ENCODE measurements at regions not wholly inside any gene's neighbourhood (a gene's known extent, or its start where the extent isn't known, plus 50 kb on each side); places are given as distances from the start of the nearest gene placed in this dataset.
"Not testable (repeated sequence)": the region's sequence is repeated elsewhere in the genome, so short reads cannot be mapped to it uniquely, and the experiment has no call there.

DNA sequence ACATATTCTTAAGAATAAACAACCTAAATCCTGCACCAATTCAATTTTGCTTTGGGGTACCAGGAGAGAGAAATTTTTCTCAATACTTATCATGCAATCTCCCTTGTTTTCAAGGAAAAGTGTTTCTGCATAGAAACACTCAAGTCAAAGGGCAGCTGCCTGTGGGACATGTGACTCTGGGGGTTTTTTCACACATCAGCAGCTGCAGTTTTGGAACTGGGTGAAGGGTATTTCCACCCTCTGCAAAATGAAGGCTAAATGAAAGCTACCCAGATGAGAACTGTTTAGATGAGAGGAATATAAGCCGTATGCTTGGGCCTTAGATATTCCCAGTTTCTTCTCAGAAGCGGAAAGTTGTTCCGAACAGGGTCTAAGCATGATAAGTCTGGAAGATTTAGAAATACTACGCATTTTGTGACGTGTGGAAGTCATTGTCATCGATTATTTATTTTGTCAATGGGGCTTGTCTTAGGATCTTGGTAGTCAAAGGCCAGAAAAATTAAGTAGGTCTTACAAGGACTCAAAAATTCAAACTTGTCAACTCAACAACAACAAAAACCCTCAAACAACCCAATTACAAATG, 64.3 kb upstream of the BOD1 start:
- no peak for ATAC-seq
- Mint-ChIP-seq H3K9me3 (peaks cover 0 to 2% of the 10 kb centered on the region in 2 donors), H3K4me3 (no peak overlapping the region), H3K27me3 (ENCODE audit: low read depth in 2 of 2) (peaks cover 0 to 7% of the 10 kb centered on the region in 2 donors), H3K27ac (no peak overlapping the region), H3K4me1 (no peaks in the 10 kb centered on the region), H3K36me3 (no peaks in the 10 kb centered on the region)
- H3K27me3 ChIP-seq (ENCODE audit: control insufficient read depth, insufficient read depth, low read length), result no peaks in the 10 kb centered on the region
- H3K9me3 ChIP-seq (ENCODE audit: control insufficient read depth, insufficient read depth, low read length), result no peaks in the 10 kb centered on the region
- H3K36me3 ChIP-seq (ENCODE audit: control insufficient read depth, insufficient read depth, low read length), result no peaks in the 10 kb centered on the region
- no peak for TF ChIP-seq CTCF (IDR thresholded peaks at IDR 0.05)
- 77% methylated on average over 6 of the region's 6 CpGs for WGBS (ENCODE audit: insufficient coverage)
- H3K4me3 ChIP-seq (ENCODE audit: low read length), result no peak overlapping the region
- no peak for DNase-seq
- H3K27ac ChIP-seq (ENCODE audit: low read length), result peak overlapping the region; percentile 34
- no peaks in the 10 kb centered on the region for H3K4me1 ChIP-seq (ENCODE audit: control insufficient read depth, insufficient read depth, low read length)
- intact Hi-C loops (cut with micrococcal nuclease), result no loop called here

DNA sequence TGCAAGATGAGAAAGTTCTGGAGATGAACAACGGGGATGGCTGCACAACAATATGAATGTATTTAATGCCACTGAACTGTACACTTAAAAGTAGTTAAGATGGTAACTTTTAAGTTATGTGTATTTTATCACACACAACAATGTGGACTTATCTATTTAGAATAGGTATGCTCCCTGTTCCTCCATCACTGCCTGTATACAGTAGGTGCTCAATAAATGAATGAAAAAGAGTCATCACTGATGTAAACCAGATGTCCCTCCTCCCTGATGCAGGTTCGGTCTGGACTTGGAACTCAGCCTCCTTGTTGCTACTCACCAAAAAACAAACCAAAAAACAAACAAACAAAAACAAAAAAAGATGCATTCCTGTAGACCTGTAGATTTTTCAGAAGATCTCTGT, 65.9 kb upstream of the BOD1 start:
- intact Hi-C loops (cut with micrococcal nuclease), result no loop called here
- no peaks in the 10 kb centered on the region for H3K27me3 ChIP-seq (ENCODE audit: control insufficient read depth, insufficient read depth, low read length)
- peaks cover 0 to 2% of the 10 kb centered on the region in 2 donors for H3K9me3 Mint-ChIP-seq

DNA sequence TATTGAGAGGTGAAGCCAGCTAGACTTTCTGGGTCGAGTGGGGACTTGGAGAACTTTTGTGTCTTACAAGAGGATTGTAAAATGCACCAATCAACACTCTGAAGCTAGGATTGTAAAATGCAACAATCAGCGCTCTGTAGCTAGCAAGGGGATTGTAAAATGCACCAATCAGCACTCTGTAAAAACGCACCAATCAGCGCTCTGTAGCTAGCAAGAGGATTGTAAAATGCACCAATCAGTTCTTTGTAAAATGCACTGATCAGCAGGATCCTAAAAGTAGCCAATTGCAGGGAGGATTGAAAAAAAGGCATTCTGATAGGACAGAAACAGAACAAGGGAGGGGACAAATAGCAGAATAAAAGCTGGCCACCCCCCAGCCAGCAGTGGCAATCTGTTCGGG, 68.1 kb upstream of the BOD1 start:
- H3K27ac Mint-ChIP-seq; H3K27me3 Mint-ChIP-seq (ENCODE audit: low read depth in 2 of 2); H3K4me3 Mint-ChIP-seq; intact Hi-C loops (cut with micrococcal nuclease); H3K27ac ChIP-seq (ENCODE audit: low read length); DNase-seq; H3K4me1 ChIP-seq (ENCODE audit: control insufficient read depth, insufficient read depth, low read length); H3K9me3 Mint-ChIP-seq; H3K4me1 Mint-ChIP-seq; H3K36me3 ChIP-seq (ENCODE audit: control insufficient read depth, insufficient read depth, low read length); H3K9me3 ChIP-seq (ENCODE audit: control insufficient read depth, insufficient read depth, low read length); ATAC-seq; H3K27me3 ChIP-seq (ENCODE audit: control insufficient read depth, insufficient read depth, low read length); H3K4me3 ChIP-seq (ENCODE audit: low read length); H3K36me3 Mint-ChIP-seq: not testable (repeated sequence)
- WGBS (ENCODE audit: insufficient coverage), result 96% methylated on average over 5 of the region's 5 CpGs

More for the DNA sequence above, 65.9 kb upstream of the BOD1 start:
- Histone ChIP-seq H3K9me3 (ENCODE audit: control insufficient read depth, insufficient read depth, low read length) (no peaks in the 10 kb centered on the region), H3K36me3 (ENCODE audit: control insufficient read depth, insufficient read depth, low read length) (no peaks in the 10 kb centered on the region), H3K4me3 (ENCODE audit: low read length) (no peak overlapping the region), H3K27ac (ENCODE audit: low read length) (no peak overlapping the region), H3K4me1 (ENCODE audit: control insufficient read depth, insufficient read depth, low read length) (no peaks in the 10 kb centered on the region)
- Mint-ChIP-seq H3K4me3 (no peak overlapping the region), H3K27ac (no peak overlapping the region), H3K4me1 (no peaks in the 10 kb centered on the region), H3K27me3 (ENCODE audit: low read depth in 2 of 2) (peaks cover 0 to 8% of the 10 kb centered on the region in 2 donors), H3K36me3 (no peaks in the 10 kb centered on the region)
- TF ChIP-seq CTCF (IDR thresholded peaks at IDR 0.05), result no peak
- DNase-seq, result no peak
- 74% methylated on average over 2 of the region's 2 CpGs for WGBS (ENCODE audit: insufficient coverage)
- no peak for ATAC-seq

DNA sequence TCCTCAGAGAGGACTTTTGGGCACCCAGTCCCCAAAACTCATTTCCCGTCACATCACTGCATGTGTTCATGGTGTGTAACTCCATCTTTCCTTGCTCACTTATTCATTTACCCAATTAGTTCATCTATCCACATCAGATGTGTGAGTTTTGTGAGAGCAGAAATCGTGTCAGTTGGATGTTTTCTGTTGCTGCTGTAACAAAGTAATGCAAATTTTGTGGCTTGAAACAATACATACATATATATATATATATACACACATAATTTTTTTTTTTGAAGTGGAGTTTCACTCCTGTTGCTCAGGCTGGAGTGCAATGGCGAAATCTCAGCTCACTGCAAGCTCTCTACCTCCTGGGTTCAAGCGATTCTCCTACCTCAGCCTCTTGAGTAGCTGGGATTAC, 70.5 kb upstream of the BOD1 start:
- no peak overlapping the region for H3K27ac Mint-ChIP-seq
- no peaks in the 10 kb centered on the region for H3K4me1 Mint-ChIP-seq
- intact Hi-C loops (cut with micrococcal nuclease), result no loop called here
- Histone ChIP-seq H3K9me3 (ENCODE audit: control insufficient read depth, insufficient read depth, low read length) (no peaks in the 10 kb centered on the region), H3K4me1 (ENCODE audit: control insufficient read depth, insufficient read depth, low read length) (peaks cover 9% of the 10 kb centered on the region), H3K4me3 (ENCODE audit: low read length) (no peak overlapping the region), H3K27ac (ENCODE audit: low read length) (no peak overlapping the region), H3K27me3 (ENCODE audit: control insufficient read depth, insufficient read depth, low read length) (no peaks in the 10 kb centered on the region), H3K36me3 (ENCODE audit: control insufficient read depth, insufficient read depth, low read length) (no peaks in the 10 kb centered on the region)
- peaks cover 0 to 3% of the 10 kb centered on the region in 2 donors for H3K27me3 Mint-ChIP-seq (ENCODE audit: low read depth in 2 of 2)
- no peak for TF ChIP-seq CTCF (IDR thresholded peaks at IDR 0.05)
- no peaks in the 10 kb centered on the region for H3K36me3 Mint-ChIP-seq
- no peak for ATAC-seq
- WGBS (ENCODE audit: insufficient coverage), result 100% methylated on average over 3 of the region's 4 CpGs
- H3K9me3 Mint-ChIP-seq, result no peaks in the 10 kb centered on the region
- no peak for DNase-seq
- no peak overlapping the region for H3K4me3 Mint-ChIP-seq
